Hematopoietic multipotent progenitor cell treated with erythropoietin and hydrocortisone succinate and interleukin-3 and kit ligand, for 8 days (in vitro differentiated cells): ENCODE measurements at regions not wholly inside any gene's neighbourhood (a gene's known extent, or its start where the extent isn't known, plus 50 kb on each side); places are given as distances from the start of the nearest gene placed in this dataset.

ENCODE experiments used
- DNase-seq: peaks from one replicate; pipeline ENCODE4 v3.0.0-alpha.2; 2015

DNA sequence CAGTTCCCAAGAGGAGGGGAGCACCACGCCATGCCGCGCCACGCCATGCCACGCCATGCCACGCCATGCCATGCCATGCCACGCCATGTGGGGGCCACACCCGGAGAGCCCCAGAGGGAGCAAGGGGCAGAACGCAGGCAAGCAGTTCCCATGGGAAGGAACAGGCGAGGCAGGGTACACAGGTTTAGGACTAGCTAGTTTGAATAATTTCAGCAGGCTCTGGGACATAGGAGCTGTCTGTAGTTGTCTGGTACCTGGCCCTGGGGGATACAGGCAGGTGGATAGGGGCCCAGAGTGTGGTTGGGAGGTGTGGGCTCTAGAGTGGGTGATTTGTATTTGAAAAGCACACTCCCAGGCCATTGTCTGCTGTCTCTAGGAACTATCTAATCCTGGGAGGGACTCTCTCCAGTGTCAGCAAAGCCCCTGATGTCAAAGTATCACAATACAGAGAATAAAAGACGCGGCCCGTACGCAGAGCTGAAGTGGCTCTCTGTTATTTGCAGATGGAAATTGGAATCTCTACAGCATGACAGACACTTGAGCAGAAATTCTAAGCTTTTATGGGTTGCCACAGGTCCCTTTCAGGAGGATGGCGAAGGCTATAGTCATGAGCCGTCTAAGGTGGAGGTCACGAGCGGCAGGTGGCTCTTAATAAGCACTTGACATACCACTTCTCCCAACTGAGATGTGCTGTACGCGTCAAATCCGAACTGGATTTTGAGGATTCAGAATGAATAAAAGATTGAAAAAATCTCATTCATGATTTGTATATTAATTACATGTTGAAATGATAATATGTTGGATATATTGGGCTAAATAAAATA, 220.8 kb upstream of the TNRC6C start:
- DNase-seq, result no peak

GRCh38 chr17:77738751-77739531, 219.6 kb upstream of the TNRC6C start:
- DNase-seq, result no peak

GRCh38 chr17:77740481-77740880, 218.0 kb upstream of the TNRC6C start:
- no peak for DNase-seq

GRCh38 chr17:77741109-77741508, 217.4 kb upstream of the TNRC6C start:
- peak; percentile 8 for DNase-seq

- DNase-seq, result no peak
Observed at GRCh38 chr17:77742579-77742978, 215.9 kb upstream of the TNRC6C start.

- no peak for DNase-seq
Observed at GRCh38 chr17:77744066-77744988, 214.2 kb upstream of the TNRC6C start.

DNA sequence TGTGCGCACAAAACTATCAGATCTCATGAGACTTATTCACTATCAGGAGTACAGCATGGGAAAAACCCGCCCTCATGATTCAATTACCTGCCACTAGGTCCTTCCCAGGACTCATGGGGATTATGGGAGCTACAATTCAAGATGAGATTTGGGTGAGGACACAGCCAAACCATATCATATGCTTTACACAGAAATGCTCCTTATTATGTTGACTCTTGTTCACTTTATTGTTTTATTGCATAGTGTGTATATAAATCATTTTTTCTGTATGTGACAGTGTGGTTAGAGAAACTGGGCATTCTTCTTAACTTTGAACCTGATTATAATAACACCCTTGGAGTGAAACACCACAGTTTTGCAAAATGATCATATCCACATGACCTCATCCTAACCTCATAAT, 212.8 kb upstream of the TNRC6C start:
- no peak for DNase-seq

- DNase-seq, result no peak
Observed at GRCh38 chr17:77746393-77746792, 212.1 kb upstream of the TNRC6C start.

DNA sequence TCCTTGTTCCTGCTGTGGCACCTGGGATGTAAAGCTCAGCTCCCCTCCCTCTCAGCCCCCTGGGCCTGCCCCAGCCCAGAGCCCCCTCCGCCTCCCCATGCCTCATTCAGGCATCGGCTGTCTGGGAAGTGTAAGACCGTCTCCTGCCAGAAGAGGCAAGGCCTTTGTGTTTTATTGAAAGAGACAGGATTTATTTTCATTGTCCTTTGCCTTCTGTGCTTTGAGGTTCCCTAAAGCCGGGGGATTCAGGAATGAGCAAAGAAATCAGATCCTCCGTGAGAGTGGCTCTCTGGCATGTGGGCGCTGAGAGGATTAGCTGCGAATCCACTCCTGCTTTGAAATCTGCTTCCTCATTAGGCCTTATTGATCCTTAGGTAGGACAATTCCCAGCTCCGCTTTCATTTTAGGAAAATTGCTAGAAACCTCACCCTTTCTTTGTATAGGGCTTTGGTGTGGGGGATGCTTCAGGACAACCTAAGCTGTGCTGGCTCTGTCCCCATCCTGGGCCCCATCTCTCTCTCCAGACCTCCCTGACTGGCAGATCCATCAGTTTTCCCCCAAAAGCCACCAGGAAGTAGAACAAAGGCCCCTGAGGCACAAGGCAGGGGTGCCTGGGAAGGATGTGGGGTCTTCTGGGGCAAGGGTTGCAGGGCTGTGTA, 211.5 kb upstream of the TNRC6C start:
- no peak for DNase-seq

GRCh38 chr17:77748436-77748835, 210.1 kb upstream of the TNRC6C start:
- DNase-seq, result no peak

DNA sequence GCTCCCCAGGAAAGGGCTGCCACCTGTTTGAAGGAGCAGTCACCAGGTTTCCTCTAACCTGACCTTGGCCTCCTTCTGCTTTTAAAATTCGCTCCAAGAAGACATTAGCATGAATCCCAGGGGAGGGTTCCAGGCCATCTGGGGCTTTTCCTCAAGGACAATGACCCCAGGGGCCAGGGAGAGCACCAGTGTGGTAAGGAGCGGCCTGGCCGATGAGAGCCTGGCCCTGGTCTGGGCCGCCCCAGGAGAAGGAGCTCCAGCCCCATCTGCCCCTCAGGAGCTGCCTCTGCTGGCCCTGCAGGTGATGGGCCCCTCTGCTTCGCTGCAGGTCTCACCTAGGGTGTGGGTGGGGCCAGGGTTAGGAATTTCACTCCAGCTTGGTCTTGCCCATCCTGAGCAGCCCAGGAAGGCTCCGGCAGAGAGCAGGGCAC, 209.2 kb upstream of the TNRC6C start:
- no peak for DNase-seq

DNA sequence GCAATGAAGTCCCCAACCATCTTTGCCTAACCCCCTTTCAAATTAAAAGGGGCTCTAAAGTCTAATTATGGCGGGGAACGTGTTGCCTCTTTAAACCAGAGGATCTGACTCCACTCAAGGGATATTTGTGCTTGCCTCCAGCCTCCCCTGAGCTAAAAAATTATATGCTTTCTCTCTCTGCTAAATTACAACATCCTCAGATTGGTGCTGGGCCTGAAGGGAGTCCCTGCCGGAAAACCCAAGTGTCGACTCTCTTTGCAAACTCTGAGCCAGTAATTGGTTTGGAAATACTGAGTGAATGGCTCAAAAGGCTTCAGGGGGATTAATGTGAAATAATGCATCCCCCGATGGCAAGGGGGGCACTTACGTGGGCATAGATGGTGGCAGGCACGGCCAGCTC, 208.5 kb upstream of the TNRC6C start:
- DNase-seq, result no peak

- no peak for DNase-seq
Observed at GRCh38 chr17:77750427-77751043, 208.0 kb upstream of the TNRC6C start.

DNA sequence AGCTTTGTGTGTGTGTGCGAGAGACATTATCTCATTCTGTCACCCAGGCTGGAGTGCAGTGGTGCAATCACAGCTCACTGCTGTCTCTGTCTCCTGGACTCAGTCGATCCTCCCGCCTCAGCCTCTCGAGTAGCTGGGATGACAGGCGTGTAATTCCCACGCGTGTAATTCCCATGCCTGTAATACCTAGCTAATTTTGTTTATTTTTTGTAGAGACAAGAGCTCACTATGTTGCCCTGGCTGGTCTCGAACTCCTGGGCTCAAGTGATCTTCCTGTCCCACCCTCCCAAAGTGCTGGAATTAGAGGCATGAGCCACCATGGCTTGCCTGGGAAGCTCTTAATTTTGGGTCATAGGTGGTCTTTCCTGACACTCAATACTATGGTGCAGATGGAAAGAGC, 205.3 kb upstream of the TNRC6C start:
- no peak for DNase-seq

DNA sequence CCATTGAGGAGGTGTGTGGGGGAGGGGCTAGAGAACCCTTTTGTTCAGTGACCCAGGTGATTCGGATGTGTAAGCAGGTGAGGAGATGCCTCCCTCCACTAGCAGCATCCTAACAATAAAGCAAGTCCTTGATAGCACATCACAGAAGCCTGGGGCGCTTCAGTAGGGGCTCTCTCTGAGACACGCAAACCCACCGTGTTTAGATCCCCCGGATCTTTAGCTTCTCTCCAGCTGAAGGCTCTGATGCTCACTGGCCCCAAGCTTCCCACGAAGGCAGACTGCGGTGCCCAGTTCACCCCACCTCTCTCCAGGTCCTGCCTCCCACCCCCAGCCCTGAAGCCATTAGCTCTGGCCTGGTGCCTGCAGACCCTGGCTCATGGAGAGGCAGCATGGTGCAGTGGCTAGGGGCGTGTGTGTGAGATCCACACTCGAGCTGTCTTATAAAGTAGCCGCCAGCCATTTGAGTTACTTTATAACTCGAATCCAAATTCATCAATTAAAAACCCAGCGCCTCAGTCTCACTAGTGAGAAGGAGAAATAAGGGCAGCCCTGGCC, 204.7 kb upstream of the TNRC6C start:
- DNase-seq, result no peak

- no peak for DNase-seq
Observed at GRCh38 chr17:77754956-77755355, 203.5 kb upstream of the TNRC6C start.

- DNase-seq, result no peak
Observed at GRCh38 chr17:77755410-77755963, 203.0 kb upstream of the TNRC6C start.

GRCh38 chr17:77756028-77756427, 202.5 kb upstream of the TNRC6C start:
- DNase-seq, result no peak

DNA sequence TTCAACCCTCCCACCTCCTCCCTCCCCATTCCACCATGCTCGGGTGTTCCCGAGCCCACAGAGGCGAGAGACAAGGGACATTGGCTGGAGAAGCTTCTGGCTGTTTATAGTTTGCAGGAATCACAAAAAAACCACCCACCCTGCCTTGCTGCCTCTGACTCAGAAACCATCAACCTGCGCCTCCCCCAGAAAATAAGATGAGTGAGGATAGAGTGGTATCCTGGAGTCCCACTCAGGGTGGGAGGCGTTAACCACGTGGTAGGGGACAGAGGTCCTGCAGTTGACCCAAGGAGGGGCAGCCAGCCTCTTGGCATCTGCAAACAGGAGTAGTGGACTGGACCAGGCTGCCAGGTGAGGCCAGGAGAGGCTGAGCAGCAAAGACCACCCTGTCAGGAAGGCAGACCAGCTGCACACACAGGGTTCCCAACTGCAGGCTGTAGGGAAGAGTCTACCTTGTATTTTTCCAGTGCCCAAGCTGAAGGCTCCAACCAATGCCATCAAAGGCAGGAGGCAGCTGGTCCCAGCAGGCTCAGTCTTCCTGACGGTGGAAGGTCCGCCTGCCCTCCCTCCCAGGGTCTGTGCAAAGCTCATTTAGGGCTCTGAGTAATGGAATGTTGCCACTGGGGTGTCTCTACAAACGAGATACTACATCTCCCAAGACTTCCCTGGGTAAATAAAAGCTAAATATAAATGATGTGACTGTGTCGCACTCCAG, 201.5 kb upstream of the TNRC6C start:
- DNase-seq, result no peak

DNA sequence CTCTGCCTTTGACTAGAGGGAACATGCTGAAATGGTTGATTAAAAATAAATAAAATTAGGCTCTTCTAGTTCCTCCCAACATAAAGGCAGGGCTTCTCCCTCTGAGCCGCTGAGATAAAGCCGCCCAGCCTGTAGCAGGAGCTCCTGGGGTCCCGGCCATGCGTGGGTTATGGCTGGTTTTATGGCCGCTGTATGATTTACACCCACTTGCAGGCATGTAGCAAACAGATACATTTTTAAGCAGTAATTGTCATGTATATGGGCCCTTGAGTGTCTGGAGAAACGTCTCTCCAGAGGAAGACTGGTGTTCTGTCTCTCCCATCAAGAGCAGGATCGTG, 201.0 kb upstream of the TNRC6C start:
- no peak for DNase-seq

DNA sequence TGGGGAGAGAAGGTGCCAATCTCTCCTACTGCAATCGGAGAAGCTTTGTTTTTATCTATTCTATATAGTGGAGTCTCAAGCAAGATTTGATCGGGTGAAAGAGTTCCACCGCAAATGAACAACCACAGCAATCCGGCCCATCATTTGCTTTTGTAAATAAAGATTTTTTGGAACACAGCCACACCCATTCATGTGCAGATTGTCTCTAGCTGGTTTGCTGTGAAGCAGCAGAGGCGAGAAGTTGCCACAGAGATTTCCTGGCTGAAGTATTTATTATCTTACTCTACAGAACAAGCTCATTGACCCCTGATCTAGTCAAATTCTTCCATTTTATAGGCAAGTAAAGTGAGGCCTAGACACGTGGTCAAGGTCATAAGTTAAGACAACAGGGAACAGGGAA, 195.5 kb upstream of the TNRC6C start:
- no peak for DNase-seq
